WTC11 (cell line): ENCODE measurements at regions not wholly inside any gene's neighbourhood (a gene's known extent, or its start where the extent isn't known, plus 50 kb on each side); places are given as distances from the start of the nearest gene placed in this dataset.

Experiments used
- EMX1 ChIP-seq: fragments of 250-450 bp; sonication (Bioruptor Pico); IDR thresholded peaks from 2 replicates; pipeline ENCODE4 v1.8.0; 2021; ENCODE audit warnings: mild to moderate bottlenecking
- JUN ChIP-seq: sonication (generic); formaldehyde crosslinking; IDR thresholded peaks from 2 replicates; pipeline ENCODE4 v1.8.0; 2023; ENCODE audit warnings: mild to moderate bottlenecking, missing genetic modification reagents
- KAT7 ChIP-seq: sonication (generic); formaldehyde crosslinking; IDR thresholded peaks from 2 replicates; pipeline ENCODE4 v1.8.1; 2023; ENCODE audit warnings: missing genetic modification reagents, mild to moderate bottlenecking, borderline replicate concordance
- PRRX2 ChIP-seq: fragments of 250-450 bp; sonication (Bioruptor Pico); IDR thresholded peaks from 2 replicates; pipeline ENCODE4 v1.8.0; 2021; ENCODE audit warnings: mild to moderate bottlenecking
- TP53 ChIP-seq: sonication (generic); formaldehyde crosslinking; IDR thresholded peaks from 2 replicates; pipeline ENCODE4 v1.8.1; 2023; ENCODE audit warnings: mild to moderate bottlenecking, missing genetic modification reagents
- ZNF121 ChIP-seq: sonication (generic); formaldehyde crosslinking; IDR thresholded peaks from 2 replicates; pipeline ENCODE4 v1.8.0; 2023; ENCODE audit warnings: missing genetic modification reagents
- TF ChIP-seq, protein P1 (sequence below): sonication (generic); formaldehyde crosslinking; IDR thresholded peaks from 2 replicates; pipeline ENCODE4 v1.8.1; 2022; ENCODE audit warnings: low read depth, missing genetic modification reagents, borderline replicate concordance
- TF ChIP-seq, protein P2 (sequence below): fragments of 200-600 bp; IDR thresholded peaks from 2 replicates; pipeline ENCODE4 v1.8.0; 2022; ENCODE audit warnings: antibody characterized with exemption
- TF ChIP-seq, protein P3 (sequence below): sonication (generic); formaldehyde crosslinking; IDR thresholded peaks from 2 replicates; pipeline ENCODE4 v1.8.1; 2022; ENCODE audit warnings: mild to moderate bottlenecking, missing genetic modification reagents, moderate library complexity, borderline replicate concordance
- TF ChIP-seq, protein P4 (sequence below): sonication (generic); formaldehyde crosslinking; IDR thresholded peaks from 2 replicates; pipeline ENCODE4 v1.8.1; 2023; ENCODE audit warnings: mild to moderate bottlenecking, missing genetic modification reagents
- TF ChIP-seq, protein P5 (sequence below): sonication (generic); formaldehyde crosslinking; IDR thresholded peaks from 2 replicates; pipeline ENCODE4 v1.8.0; 2022; ENCODE audit warnings: mild to moderate bottlenecking, missing genetic modification reagents
- TF ChIP-seq, protein P6 (sequence below): sonication (generic); formaldehyde crosslinking; IDR thresholded peaks from 2 replicates; pipeline ENCODE4 v1.8.1; 2022; ENCODE audit warnings: low read depth, mild to moderate bottlenecking, moderate library complexity, missing genetic modification reagents, borderline replicate concordance
- TF ChIP-seq, protein P7 (sequence below): sonication (generic); formaldehyde crosslinking; IDR thresholded peaks from 2 replicates; pipeline ENCODE4 v1.8.1; 2023; ENCODE audit warnings: mild to moderate bottlenecking, missing genetic modification reagents, moderate library complexity
- TF ChIP-seq, protein P8 (sequence below): sonication (generic); formaldehyde crosslinking; IDR thresholded peaks from 2 replicates; pipeline ENCODE4 v1.8.1; 2022; ENCODE audit warnings: missing genetic modification reagents, borderline replicate concordance

DNA sequence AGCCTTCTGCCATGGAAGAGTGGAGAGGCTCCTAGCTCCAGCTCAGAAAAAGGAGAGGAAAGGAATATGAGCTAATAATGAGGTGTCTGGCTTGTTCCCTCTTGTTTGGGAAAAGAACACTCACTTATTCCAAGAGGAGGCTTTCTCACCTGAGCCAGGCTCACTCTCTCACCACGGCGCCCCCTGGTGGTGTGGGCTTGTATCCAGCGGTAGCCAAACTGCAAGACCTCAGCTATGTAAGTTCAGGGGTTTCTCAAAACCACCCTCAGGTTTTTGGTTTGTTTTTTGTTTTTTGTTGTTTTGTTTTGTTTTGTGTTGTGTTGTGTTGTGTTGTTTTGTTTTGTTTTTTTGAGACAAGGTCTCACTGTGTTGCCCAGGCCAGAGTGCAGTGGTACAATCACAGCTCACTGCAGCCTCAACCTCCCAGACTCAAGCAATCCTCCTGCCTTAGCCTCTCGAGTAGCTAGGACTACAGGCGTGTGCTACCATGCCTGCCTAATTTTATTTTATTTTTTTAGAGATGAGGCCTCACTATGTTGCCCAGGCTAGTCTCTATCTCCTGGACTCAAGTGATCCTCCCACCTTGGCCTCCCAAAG, 124.0 kb downstream of the TMEM130 start:
- TF ChIP-seq, protein P1, sequence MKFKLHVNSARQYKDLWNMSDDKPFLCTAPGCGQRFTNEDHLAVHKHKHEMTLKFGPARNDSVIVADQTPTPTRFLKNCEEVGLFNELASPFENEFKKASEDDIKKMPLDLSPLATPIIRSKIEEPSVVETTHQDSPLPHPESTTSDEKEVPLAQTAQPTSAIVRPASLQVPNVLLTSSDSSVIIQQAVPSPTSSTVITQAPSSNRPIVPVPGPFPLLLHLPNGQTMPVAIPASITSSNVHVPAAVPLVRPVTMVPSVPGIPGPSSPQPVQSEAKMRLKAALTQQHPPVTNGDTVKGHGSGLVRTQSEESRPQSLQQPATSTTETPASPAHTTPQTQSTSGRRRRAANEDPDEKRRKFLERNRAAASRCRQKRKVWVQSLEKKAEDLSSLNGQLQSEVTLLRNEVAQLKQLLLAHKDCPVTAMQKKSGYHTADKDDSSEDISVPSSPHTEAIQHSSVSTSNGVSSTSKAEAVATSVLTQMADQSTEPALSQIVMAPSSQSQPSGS (CRISPR knock-in tag): no peak
- TF ChIP-seq, protein P2, sequence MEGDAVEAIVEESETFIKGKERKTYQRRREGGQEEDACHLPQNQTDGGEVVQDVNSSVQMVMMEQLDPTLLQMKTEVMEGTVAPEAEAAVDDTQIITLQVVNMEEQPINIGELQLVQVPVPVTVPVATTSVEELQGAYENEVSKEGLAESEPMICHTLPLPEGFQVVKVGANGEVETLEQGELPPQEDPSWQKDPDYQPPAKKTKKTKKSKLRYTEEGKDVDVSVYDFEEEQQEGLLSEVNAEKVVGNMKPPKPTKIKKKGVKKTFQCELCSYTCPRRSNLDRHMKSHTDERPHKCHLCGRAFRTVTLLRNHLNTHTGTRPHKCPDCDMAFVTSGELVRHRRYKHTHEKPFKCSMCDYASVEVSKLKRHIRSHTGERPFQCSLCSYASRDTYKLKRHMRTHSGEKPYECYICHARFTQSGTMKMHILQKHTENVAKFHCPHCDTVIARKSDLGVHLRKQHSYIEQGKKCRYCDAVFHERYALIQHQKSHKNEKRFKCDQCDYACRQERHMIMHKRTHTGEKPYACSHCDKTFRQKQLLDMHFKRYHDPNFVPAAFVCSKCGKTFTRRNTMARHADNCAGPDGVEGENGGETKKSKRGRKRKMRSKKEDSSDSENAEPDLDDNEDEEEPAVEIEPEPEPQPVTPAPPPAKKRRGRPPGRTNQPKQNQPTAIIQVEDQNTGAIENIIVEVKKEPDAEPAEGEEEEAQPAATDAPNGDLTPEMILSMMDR: peak; percentile 93
- TF ChIP-seq, protein P3, sequence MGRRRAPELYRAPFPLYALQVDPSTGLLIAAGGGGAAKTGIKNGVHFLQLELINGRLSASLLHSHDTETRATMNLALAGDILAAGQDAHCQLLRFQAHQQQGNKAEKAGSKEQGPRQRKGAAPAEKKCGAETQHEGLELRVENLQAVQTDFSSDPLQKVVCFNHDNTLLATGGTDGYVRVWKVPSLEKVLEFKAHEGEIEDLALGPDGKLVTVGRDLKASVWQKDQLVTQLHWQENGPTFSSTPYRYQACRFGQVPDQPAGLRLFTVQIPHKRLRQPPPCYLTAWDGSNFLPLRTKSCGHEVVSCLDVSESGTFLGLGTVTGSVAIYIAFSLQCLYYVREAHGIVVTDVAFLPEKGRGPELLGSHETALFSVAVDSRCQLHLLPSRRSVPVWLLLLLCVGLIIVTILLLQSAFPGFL (CRISPR knock-in tag): no peak
- TF ChIP-seq, protein P4, sequence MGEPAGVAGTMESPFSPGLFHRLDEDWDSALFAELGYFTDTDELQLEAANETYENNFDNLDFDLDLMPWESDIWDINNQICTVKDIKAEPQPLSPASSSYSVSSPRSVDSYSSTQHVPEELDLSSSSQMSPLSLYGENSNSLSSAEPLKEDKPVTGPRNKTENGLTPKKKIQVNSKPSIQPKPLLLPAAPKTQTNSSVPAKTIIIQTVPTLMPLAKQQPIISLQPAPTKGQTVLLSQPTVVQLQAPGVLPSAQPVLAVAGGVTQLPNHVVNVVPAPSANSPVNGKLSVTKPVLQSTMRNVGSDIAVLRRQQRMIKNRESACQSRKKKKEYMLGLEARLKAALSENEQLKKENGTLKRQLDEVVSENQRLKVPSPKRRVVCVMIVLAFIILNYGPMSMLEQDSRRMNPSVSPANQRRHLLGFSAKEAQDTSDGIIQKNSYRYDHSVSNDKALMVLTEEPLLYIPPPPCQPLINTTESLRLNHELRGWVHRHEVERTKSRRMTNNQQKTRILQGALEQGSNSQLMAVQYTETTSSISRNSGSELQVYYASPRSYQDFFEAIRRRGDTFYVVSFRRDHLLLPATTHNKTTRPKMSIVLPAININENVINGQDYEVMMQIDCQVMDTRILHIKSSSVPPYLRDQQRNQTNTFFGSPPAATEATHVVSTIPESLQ (CRISPR knock-in tag): no peak
- TF ChIP-seq EMX1 (CRISPR knock-in tag): no peak
- no peak for TF ChIP-seq JUN
- TF ChIP-seq, protein P5, sequence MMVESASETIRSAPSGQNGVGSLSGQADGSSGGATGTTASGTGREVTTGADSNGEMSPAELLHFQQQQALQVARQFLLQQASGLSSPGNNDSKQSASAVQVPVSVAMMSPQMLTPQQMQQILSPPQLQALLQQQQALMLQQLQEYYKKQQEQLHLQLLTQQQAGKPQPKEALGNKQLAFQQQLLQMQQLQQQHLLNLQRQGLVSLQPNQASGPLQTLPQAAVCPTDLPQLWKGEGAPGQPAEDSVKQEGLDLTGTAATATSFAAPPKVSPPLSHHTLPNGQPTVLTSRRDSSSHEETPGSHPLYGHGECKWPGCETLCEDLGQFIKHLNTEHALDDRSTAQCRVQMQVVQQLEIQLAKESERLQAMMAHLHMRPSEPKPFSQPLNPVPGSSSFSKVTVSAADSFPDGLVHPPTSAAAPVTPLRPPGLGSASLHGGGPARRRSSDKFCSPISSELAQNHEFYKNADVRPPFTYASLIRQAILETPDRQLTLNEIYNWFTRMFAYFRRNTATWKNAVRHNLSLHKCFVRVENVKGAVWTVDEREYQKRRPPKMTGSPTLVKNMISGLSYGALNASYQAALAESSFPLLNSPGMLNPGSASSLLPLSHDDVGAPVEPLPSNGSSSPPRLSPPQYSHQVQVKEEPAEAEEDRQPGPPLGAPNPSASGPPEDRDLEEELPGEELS (CRISPR knock-in tag): no peak
- TF ChIP-seq KAT7: no peak
- no peak for TF ChIP-seq PRRX2 (CRISPR knock-in tag)
- TF ChIP-seq, protein P6, sequence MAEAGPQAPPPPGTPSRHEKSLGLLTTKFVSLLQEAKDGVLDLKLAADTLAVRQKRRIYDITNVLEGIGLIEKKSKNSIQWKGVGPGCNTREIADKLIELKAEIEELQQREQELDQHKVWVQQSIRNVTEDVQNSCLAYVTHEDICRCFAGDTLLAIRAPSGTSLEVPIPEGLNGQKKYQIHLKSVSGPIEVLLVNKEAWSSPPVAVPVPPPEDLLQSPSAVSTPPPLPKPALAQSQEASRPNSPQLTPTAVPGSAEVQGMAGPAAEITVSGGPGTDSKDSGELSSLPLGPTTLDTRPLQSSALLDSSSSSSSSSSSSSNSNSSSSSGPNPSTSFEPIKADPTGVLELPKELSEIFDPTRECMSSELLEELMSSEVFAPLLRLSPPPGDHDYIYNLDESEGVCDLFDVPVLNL (CRISPR knock-in tag): no peak
- TF ChIP-seq TP53: no peak
- TF ChIP-seq, protein P7, sequence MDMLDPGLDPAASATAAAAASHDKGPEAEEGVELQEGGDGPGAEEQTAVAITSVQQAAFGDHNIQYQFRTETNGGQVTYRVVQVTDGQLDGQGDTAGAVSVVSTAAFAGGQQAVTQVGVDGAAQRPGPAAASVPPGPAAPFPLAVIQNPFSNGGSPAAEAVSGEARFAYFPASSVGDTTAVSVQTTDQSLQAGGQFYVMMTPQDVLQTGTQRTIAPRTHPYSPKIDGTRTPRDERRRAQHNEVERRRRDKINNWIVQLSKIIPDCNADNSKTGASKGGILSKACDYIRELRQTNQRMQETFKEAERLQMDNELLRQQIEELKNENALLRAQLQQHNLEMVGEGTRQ (CRISPR knock-in tag): no peak
- TF ChIP-seq, protein P8, sequence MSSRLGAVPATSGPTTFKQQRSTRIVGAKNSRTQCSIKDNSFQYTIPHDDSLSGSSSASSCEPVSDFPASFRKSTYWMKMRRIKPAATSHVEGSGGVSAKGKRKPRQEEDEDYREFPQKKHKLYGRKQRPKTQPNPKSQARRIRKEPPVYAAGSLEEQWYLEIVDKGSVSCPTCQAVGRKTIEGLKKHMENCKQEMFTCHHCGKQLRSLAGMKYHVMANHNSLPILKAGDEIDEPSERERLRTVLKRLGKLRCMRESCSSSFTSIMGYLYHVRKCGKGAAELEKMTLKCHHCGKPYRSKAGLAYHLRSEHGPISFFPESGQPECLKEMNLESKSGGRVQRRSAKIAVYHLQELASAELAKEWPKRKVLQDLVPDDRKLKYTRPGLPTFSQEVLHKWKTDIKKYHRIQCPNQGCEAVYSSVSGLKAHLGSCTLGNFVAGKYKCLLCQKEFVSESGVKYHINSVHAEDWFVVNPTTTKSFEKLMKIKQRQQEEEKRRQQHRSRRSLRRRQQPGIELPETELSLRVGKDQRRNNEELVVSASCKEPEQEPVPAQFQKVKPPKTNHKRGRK (CRISPR knock-in tag): no peak
- TF ChIP-seq ZNF121 (CRISPR knock-in tag): no peak
